Liver (tissue), 8 donors: ENCODE measurements at regions not wholly inside any gene's neighbourhood (a gene's known extent, or its start where the extent isn't known, plus 50 kb on each side); places are given as distances from the start of the nearest gene placed in this dataset.

ENCODE experiments used
- DNase-seq: peaks from one replicate; pipeline ENCODE4 v3.0.0-alpha.2; 2017; ENCODE audit warnings: low spot score
- H3K27ac ChIP-seq, 2 donors: one replicate each; pipeline ENCODE4 v1.7.0; 2013; ENCODE audit warnings: inconsistent platforms in 2 of 2, low read length in 2 of 2, control low read depth in 1 of 2, low read depth in 1 of 2, mild to moderate bottlenecking in 1 of 2
- H3K27me3 ChIP-seq, 4 donors: one replicate each; pipeline versions ENCODE4 v1.6.1 to v1.7.0; 2013; ENCODE audit warnings: low read length in 3 of 4, inconsistent platforms in 1 of 4, mild to moderate bottlenecking in 1 of 4, moderate library complexity in 1 of 4; ENCODE audit not compliant: control insufficient read depth in 4 of 4, insufficient read depth in 4 of 4
- H3K36me3 ChIP-seq, 4 donors: one replicate each; pipeline versions ENCODE4 v1.6.1 to v1.7.0; 2013; ENCODE audit warnings: low read length in 3 of 4, mild to moderate bottlenecking in 3 of 4, low read depth in 1 of 4, moderate library complexity in 1 of 4; ENCODE audit not compliant: control insufficient read depth in 4 of 4, insufficient read depth in 3 of 4
- H3K4me1 ChIP-seq, 4 donors: one replicate each; pipeline versions ENCODE4 v1.6.1 to v1.7.0; 2013; ENCODE audit warnings: low read length in 3 of 4, mild to moderate bottlenecking in 3 of 4, moderate library complexity in 1 of 4; ENCODE audit not compliant: control insufficient read depth in 4 of 4, insufficient read depth in 4 of 4
- H3K4me3 ChIP-seq, 3 donors: one replicate each; pipeline versions ENCODE4 v1.6.1 to v1.7.0; 2013; ENCODE audit warnings: low read length in 3 of 3, control low read depth in 1 of 3, low read depth in 1 of 3, mild to moderate bottlenecking in 1 of 3
- H3K9ac ChIP-seq, 2 donors: one replicate each; pipeline ENCODE4 v1.7.0; 2013; ENCODE audit warnings: low read length in 2 of 2, mild to moderate bottlenecking in 2 of 2, moderate library complexity in 2 of 2, control low read depth in 1 of 2, low read depth in 1 of 2
- H3K9me3 ChIP-seq, 4 donors: one replicate each; pipeline versions ENCODE4 v1.6.1 to v1.7.0; 2013; ENCODE audit warnings: low read length in 3 of 4; ENCODE audit not compliant: control insufficient read depth in 4 of 4
- CTCF ChIP-seq: fragments of 150-350 bp; IDR thresholded peaks from 2 replicates; pipeline ENCODE4 v1.5.1; 2017; ENCODE audit warnings: improper control_type of control experiment, low read depth, low read length; ENCODE audit not compliant: missing input control
- EGR1 ChIP-seq, 2 donors: IDR thresholded peaks; 2 replicates each; pipeline ENCODE4 v1.6.1; 2016 to 2018; ENCODE audit warnings: antibody characterized with exemption in 2 of 2, low read depth in 2 of 2
- FOXA2 ChIP-seq: IDR thresholded peaks from 2 replicates; pipeline ENCODE4 v1.6.1; 2016; ENCODE audit warnings: antibody characterized with exemption
- HNF4A ChIP-seq, 2 donors: conservative IDR thresholded peaks; 2 replicates each; pipeline ENCODE4 v1.6.1; 2016; ENCODE audit warnings: antibody characterized with exemption in 2 of 2, mild to moderate bottlenecking in 2 of 2
- HNF4G ChIP-seq: IDR thresholded peaks from 2 replicates; pipeline ENCODE4 v1.6.1; 2016; ENCODE audit warnings: antibody characterized with exemption
- JUND ChIP-seq, 2 donors: IDR thresholded peaks; 2 replicates each; pipeline ENCODE4 v1.6.1; 2016; ENCODE audit warnings: antibody characterized with exemption in 2 of 2
- TAF1 ChIP-seq: conservative IDR thresholded peaks from 2 replicates; pipeline ENCODE4 v1.6.1; 2016; ENCODE audit warnings: antibody characterized with exemption, mild to moderate bottlenecking
- ZBTB33 ChIP-seq: IDR thresholded peaks from 2 replicates; pipeline ENCODE4 v1.6.1; 2016; ENCODE audit warnings: antibody characterized with exemption
- WGBS: extraction: QIAGEN DNeasy Blood & Tissue Kit; methylation state at CpG from one replicate; pipeline ENCODE4 v1.1.7; 2013; 5-methylcytosine and 5-hydroxymethylcytosine counted together
- donor health status: healthy.
- donor health status: healthy.
- donor health status: healthy.
- donor health status: healthy.
- donor health status: healthy.

- no peak for DNase-seq
- H3K27me3 ChIP-seq: no peaks in the 10 kb centered on the region
- H3K4me1 ChIP-seq: peaks cover 15 to 51% (median 36%) of the 10 kb centered on the region in 4 donors
- H3K4me3 ChIP-seq: no peak overlapping the region
- no peak overlapping the region for H3K9ac ChIP-seq
- H3K27ac ChIP-seq: no peak overlapping the region
- peaks cover 0 to 4% (median 1%) of the 10 kb centered on the region in 4 donors for H3K9me3 ChIP-seq
- 96% methylated on average over 7 of the region's 7 CpGs for WGBS
- no peak for TF ChIP-seq FOXA2
- no peak for TF ChIP-seq ZBTB33
- TF ChIP-seq HNF4G: no peak
- H3K36me3 ChIP-seq: no peaks in the 10 kb centered on the region
These were observed 155.8 kb upstream of the SDK2 start for GRCh38 chr17:73799781-73800627.

DNA sequence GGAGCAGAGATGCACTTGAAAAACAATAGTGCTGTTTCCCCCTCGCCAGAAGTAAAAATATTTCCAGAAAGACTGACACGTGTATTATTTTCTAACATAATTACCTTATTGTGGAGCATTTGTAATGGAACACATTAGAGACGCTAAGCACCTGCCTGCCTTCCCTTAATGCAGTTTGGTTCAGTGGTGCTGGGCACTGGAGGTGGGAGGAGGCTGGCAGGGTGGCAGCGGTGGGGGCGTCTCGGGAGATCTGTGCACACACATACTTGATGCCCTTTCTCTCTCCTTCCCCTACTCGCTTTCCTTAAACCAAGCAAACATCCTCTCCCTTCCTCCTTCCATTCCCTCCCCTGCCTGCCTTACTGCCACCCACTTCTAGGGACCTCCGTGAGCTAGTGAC, 156.6 kb upstream of the SDK2 start:
- no peaks in the 10 kb centered on the region for H3K36me3 ChIP-seq
- no peak overlapping the region for H3K27ac ChIP-seq
- no peak overlapping the region for H3K4me3 ChIP-seq
- H3K27me3 ChIP-seq: no peaks in the 10 kb centered on the region
- TF ChIP-seq JUND (IDR thresholded peaks at IDR 0.05) (no peak), EGR1 (IDR thresholded peaks at IDR 0.05; ENCODE audit: low read depth in 2 of 2) (no peak), CTCF (no peak), HNF4G (no peak)
- peaks cover 12 to 44% (median 32%) of the 10 kb centered on the region in 4 donors for H3K4me1 ChIP-seq
- WGBS: 90% methylated on average over 8 of the region's 8 CpGs
- DNase-seq: no peak
- peaks cover 0 to 4% (median 1%) of the 10 kb centered on the region in 4 donors for H3K9me3 ChIP-seq
- H3K9ac ChIP-seq: no peak overlapping the region

- WGBS: 84% methylated on average over 8 of the region's 8 CpGs
- Histone ChIP-seq H3K4me1 (peaks cover 12 to 37% (median 26%) of the 10 kb centered on the region in 4 donors), H3K27ac (no peak overlapping the region), H3K27me3 (no peaks in the 10 kb centered on the region), H3K9ac (no peak overlapping the region), H3K9me3 (peaks cover 0 to 4% (median 1%) of the 10 kb centered on the region in 4 donors), H3K36me3 (no peaks in the 10 kb centered on the region), H3K4me3 (no peak overlapping the region)
- TF ChIP-seq HNF4A (conservative IDR thresholded peaks at IDR 0.05) (peak in 1 of 2 donors; percentile 7), HNF4G (no peak), JUND (IDR thresholded peaks at IDR 0.05) (no peak), TAF1 (no peak)
- DNase-seq: no peak
These were observed 157.3 kb upstream of the SDK2 start for GRCh38 chr17:73801455-73802100.
